Fibroblast of the aortic adventitia (primary cell): ENCODE measurements at regions not wholly inside any gene's neighbourhood (a gene's known extent, or its start where the extent isn't known, plus 50 kb on each side); places are given as distances from the start of the nearest gene placed in this dataset.

Experiments used
- DNase-seq: peaks from one replicate; pipeline ENCODE4 v3.0.0-alpha.2; 2010; ENCODE audit warnings: low read depth
- H3K4me3 ChIP-seq: 2 replicates; pipeline ENCODE4 v1.5.1; 2011; ENCODE audit warnings: low read depth, mild to moderate bottlenecking, control low read depth, low read length, moderate library complexity
- TF ChIP-seq, protein P1 (sequence below): IDR thresholded peaks from 2 replicates; pipeline ENCODE4 v1.5.1; 2011; ENCODE audit warnings: mild to moderate bottlenecking, low read length, control low read depth, inconsistent platforms; ENCODE audit not compliant: insufficient read depth

- TF ChIP-seq, protein P1, sequence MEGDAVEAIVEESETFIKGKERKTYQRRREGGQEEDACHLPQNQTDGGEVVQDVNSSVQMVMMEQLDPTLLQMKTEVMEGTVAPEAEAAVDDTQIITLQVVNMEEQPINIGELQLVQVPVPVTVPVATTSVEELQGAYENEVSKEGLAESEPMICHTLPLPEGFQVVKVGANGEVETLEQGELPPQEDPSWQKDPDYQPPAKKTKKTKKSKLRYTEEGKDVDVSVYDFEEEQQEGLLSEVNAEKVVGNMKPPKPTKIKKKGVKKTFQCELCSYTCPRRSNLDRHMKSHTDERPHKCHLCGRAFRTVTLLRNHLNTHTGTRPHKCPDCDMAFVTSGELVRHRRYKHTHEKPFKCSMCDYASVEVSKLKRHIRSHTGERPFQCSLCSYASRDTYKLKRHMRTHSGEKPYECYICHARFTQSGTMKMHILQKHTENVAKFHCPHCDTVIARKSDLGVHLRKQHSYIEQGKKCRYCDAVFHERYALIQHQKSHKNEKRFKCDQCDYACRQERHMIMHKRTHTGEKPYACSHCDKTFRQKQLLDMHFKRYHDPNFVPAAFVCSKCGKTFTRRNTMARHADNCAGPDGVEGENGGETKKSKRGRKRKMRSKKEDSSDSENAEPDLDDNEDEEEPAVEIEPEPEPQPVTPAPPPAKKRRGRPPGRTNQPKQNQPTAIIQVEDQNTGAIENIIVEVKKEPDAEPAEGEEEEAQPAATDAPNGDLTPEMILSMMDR, result no peak
- no peak for DNase-seq
Measured at GRCh38 chr5:158152136-158152535, 293.2 kb upstream of the CLINT1 start.

GRCh38 chr5:158147227-158147626 is 288.3 kb upstream of the CLINT1 start:
- TF ChIP-seq, protein P1, result no peak
- no peak overlapping the region for H3K4me3 ChIP-seq
- DNase-seq, result no peak

More at GRCh38 chr5:158152136-158152535, 293.2 kb upstream of the CLINT1 start:
- no peak overlapping the region for H3K4me3 ChIP-seq

DNA sequence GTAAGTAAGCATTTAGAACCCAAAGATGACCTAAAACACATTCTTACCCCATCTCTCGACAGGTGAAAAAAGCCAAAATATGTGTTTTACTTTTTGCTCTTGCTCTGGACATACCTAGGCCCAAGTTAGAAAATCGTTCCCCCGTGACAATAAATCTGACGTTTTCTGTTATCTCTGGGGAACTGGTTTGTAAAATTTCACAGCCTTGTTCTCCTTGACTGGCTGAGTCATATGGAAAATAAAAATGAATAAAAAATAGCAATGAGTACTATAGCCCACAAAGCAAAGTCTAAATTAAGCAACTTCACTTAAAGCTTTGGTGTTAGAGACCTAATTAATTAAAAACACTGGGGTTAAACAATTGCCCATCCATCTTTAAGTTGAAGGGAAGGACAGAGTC is 286.9 kb upstream of the CLINT1 start:
- DNase-seq, result no peak
- no peak overlapping the region for H3K4me3 ChIP-seq
- TF ChIP-seq, protein P1, result no peak

DNA sequence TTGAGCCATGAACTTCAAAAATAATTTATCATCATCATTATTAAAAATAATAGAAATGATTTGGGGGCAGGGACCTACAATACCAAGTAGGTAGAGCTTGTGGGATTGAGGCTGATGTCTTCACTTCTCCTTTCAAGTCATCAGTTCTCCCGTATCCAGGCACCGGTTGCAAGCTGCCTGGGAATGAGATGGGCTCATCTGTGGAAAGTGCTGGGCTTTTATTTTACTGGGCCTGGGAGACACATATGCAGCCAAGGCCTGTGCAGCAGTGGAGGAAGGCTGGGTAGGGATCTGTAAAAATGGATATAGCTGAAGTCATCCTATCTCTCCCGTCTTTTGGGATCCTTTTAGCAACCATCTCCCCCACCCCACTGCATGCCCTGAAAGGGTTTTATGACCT is 284.1 kb upstream of the CLINT1 start:
- TF ChIP-seq, protein P1, result no peak
- no peak overlapping the region for H3K4me3 ChIP-seq
- no peak for DNase-seq

DNA sequence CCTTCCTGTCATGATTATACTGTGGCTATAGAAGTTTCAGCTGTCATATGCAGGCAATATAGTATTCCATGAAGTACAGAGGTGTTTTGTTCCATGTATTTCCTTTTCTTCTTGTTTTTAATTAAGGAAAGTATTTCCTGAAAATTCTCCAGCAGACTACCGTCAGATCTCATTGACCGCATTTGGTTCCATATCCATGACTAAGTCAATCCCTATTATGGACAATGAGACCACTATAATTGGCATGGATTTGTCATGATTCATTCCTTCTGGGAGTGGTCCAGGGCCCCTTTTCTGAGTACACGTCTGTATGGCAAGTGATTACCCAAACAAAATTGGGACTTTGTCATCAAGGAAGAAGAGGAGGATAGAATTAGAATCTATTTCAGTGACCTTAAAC is 283.2 kb upstream of the CLINT1 start:
- TF ChIP-seq, protein P1, result no peak
- no peak for DNase-seq
- H3K4me3 ChIP-seq, result no peak overlapping the region

DNA sequence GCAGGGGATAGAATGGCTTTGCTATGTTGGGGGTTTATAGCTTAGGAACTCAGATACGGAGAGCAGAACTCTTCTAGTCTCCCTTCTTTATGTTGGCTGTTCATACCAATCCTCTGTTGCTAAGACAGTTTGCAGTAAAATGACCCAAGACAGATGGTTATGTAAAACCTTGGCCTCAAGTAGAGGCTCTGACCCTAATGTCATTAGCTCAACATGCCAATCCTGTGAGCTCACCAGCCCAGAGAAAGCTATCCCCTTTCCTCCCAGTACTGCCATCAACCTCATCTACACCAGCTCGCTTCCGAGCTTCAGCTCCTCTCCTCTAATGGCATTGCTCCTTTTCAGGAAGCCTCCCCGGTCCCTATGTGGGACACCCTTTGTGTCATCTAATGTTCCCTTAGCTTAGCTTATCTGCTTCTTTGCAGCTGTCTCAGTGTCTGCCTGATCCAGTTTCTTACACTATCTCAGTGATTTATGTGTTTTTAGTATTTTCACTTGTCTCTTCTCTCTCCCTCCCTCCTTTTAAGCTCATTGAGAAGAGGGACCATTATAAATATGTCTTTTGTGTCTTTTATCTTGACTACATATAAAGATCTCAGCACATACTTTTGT is 281.3 kb upstream of the CLINT1 start:
- no peak overlapping the region for H3K4me3 ChIP-seq
- TF ChIP-seq, protein P1, result no peak
- peak; percentile 35 for DNase-seq

- DNase-seq, result peak; percentile 41
- H3K4me3 ChIP-seq, result no peak overlapping the region
- TF ChIP-seq, protein P1, result no peak
Measured at GRCh38 chr5:158139161-158139560, 280.2 kb upstream of the CLINT1 start.
